ENCODE measurements at regions not wholly inside any gene's neighbourhood (a gene's known extent, or its start where the extent isn't known, plus 50 kb on each side); places are given as distances from the start of the nearest gene placed in this dataset.
"Not testable (repeated sequence)": the region's sequence is repeated elsewhere in the genome, so short reads cannot be mapped to it uniquely, and the experiment has no call there.

DNA sequence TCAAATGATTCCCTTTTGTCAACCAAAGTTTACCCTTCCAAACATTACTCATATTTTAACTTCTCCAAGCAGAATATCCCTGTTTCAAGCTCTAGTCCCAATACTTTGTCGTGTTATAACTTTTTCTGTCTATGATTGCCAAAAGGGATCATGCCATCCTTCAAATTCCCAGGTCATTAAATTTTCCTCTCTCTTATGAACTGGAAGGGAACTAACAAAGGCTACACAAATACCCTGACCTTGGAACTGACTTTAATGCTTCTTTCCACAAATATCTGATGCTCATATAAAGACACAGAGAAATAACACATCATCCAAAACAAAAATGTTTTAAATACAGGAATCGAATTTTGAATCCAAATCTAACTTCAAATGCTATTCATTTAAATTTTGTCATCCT lies 1352.7 kb downstream of the CDH11 start:
- no peaks in the 10 kb centered on the region for H3K27me3 ChIP-seq
- H3K36me3 ChIP-seq = no peaks in the 10 kb centered on the region
- TF ChIP-seq POLR2A (IDR thresholded peaks at IDR 0.05) = no peak
- TF ChIP-seq, protein P1, sequence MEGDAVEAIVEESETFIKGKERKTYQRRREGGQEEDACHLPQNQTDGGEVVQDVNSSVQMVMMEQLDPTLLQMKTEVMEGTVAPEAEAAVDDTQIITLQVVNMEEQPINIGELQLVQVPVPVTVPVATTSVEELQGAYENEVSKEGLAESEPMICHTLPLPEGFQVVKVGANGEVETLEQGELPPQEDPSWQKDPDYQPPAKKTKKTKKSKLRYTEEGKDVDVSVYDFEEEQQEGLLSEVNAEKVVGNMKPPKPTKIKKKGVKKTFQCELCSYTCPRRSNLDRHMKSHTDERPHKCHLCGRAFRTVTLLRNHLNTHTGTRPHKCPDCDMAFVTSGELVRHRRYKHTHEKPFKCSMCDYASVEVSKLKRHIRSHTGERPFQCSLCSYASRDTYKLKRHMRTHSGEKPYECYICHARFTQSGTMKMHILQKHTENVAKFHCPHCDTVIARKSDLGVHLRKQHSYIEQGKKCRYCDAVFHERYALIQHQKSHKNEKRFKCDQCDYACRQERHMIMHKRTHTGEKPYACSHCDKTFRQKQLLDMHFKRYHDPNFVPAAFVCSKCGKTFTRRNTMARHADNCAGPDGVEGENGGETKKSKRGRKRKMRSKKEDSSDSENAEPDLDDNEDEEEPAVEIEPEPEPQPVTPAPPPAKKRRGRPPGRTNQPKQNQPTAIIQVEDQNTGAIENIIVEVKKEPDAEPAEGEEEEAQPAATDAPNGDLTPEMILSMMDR (IDR thresholded peaks at IDR 0.05) = no peak
- DNase-seq = no peak
- no peaks in the 10 kb centered on the region for H3K4me1 ChIP-seq
- no peak overlapping the region for H3K27ac ChIP-seq
- intact Hi-C loops (cut with DNase I) = no loop called here
- 69 to 86% methylated on average over 2 of the region's 2 CpGs for WGBS, 2 donors
- H3K4me3 ChIP-seq (replicated peaks in 1 of 3) = no peak overlapping the region
- H3K9me3 ChIP-seq = no peaks in the 10 kb centered on the region

DNA sequence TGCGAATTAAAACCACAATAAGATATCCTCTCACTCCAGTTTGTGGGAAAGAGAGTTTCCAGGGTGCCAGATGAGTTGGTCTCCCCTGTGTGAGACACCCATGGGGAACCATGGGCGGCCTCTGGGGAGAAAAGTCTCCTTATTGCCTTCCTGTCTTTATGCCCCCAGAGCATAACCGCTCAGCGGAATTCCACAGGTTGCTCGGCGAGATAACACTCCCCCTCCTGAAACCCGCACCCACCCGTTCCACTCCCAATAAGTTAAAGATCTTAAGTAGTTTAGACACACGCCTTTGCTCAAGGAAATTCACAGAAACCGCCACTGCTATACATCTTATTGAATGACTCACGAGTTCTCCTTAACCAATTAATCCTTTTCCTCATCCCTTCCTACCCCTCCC lies 1361.6 kb downstream of the CDH11 start:
- H3K9me3 ChIP-seq; DNase-seq; H3K4me1 ChIP-seq; H3K4me3 ChIP-seq (replicated peaks in 1 of 3); H3K27me3 ChIP-seq; H3K27ac ChIP-seq; H3K36me3 ChIP-seq; intact Hi-C loops (cut with DNase I): not testable (repeated sequence)
- WGBS, 2 donors = 87 to 89% methylated on average over 11 of the region's 11 CpGs

DNA sequence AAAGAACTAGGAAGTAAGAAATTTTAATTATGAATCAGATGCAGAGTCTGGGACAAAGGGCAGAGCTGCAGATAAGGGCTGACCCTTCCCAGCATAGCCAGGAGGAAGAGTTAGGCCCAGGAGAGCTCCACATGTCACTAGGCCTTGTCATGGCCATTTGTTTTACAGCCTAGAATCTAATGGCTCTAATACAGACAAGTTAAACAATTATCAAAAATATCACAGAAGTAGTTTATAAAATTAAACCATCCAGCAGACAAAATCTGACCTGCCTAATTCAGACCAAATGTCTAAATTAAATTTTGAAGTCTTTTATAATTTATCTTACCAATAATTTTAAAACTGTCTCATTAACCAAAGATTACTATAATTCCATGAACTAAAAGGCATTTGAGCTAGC lies 1369.5 kb downstream of the CDH11 start:
- no peaks in the 10 kb centered on the region for H3K36me3 ChIP-seq
- no peak overlapping the region for H3K4me3 ChIP-seq (replicated peaks in 1 of 3)
- no peak overlapping the region for H3K27ac ChIP-seq
- no peaks in the 10 kb centered on the region for H3K4me1 ChIP-seq
- intact Hi-C loops (cut with DNase I) = no loop called here
- H3K9me3 ChIP-seq = no peaks in the 10 kb centered on the region
- no peaks in the 10 kb centered on the region for H3K27me3 ChIP-seq
- DNase-seq = no peak
- TF ChIP-seq, protein P1 (IDR thresholded peaks at IDR 0.05) = no peak
- no peak for TF ChIP-seq POLR2A (IDR thresholded peaks at IDR 0.05)

DNA sequence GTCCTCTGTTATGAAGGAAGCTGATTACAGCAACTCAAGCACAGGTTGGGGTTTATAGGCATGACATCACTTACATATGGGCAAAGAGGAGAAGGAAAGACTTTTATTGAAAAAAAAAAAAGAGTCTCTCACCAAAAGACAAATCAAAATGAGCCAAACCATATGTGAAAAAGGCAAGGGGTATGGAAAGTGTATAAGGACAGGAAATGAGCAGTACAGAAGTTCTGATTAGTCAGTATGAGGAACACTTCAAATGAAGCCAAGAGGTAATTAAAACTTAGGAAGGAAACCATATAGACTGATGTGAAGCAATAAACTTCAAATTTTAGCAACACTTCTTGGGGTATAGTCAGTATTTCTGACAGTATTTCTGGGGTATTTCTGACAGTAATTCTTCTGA lies 1372.6 kb downstream of the CDH11 start:
- H3K36me3 ChIP-seq = no peaks in the 10 kb centered on the region
- H3K27me3 ChIP-seq = no peaks in the 10 kb centered on the region
- no peaks in the 10 kb centered on the region for H3K4me1 ChIP-seq
- no peak for DNase-seq
- no peak overlapping the region for H3K27ac ChIP-seq
- no peak overlapping the region for H3K4me3 ChIP-seq (replicated peaks in 1 of 3)
- no peaks in the 10 kb centered on the region for H3K9me3 ChIP-seq
- intact Hi-C loops (cut with DNase I) = no loop called here
- TF ChIP-seq, protein P1 (IDR thresholded peaks at IDR 0.05) = no peak
- TF ChIP-seq POLR2A (IDR thresholded peaks at IDR 0.05) = no peak

DNA sequence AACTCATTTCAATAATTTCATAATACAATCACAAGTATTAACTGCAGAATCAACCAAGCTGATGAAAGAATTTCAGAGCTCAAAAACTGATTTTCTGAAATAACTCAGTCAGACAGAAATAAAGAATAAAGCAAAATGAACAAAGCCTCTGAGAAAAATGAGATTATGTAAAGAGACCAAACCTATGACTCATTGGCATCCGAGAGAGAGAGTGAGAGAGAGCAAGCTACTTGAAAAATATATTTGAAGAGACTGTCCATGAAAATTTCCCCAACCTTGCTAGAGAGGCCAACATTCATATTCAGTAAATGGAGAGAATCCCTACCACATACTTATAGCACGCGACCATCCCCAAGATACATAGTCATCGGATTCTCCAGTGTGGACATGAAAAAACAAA lies 1376.4 kb downstream of the CDH11 start:
- DNase-seq = no peak
- no peak for TF ChIP-seq POLR2A (IDR thresholded peaks at IDR 0.05)
- Histone ChIP-seq H3K27me3 (no peaks in the 10 kb centered on the region), H3K9me3 (no peaks in the 10 kb centered on the region), H3K4me1 (no peaks in the 10 kb centered on the region), H3K27ac (no peak overlapping the region), H3K4me3 (replicated peaks in 1 of 3) (no peak overlapping the region), H3K36me3 (no peaks in the 10 kb centered on the region)
- WGBS, 2 donors = 91 to 92% methylated on average over 4 of the region's 4 CpGs
- intact Hi-C loops (cut with DNase I) = no loop called here

DNA sequence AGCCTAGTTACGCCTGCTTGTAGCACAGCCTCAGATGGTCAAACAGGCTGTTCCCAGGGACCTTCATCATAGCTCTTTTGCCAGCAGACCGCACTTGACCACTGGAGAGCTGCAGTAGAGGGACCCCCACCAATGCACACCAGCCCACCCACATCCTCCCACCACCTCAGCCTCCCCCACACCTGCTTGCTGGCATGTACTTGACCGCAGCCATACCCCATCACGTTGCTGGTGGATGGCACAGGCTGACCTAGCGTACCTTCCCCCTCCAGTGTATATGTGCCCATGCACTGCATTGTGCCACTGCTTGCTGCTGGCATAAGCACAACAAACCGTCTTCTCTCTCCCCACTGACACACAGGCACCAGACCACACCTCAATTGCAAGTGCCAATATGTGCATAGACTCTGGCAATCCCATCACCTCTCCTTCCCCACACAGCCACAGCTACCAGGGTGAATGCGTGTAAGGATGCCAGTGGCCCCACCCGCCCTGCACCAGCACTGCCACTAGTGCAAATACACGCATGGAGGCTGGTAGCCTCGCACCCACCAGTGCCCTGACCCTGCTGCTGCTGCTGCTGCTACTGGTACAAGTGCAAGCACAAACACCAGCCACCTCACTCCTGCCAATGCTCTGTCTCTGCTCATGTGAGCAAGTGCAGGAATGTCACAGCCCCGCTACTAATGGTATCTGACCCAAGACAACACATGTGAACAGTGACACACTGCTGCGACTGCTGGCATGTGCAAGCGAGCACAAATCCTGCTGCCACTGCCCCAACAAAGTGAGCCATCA lies 1377.6 kb downstream of the CDH11 start:
- H3K27me3 ChIP-seq = no peaks in the 10 kb centered on the region
- no peaks in the 10 kb centered on the region for H3K9me3 ChIP-seq
- no peak overlapping the region for H3K4me3 ChIP-seq (replicated peaks in 1 of 3)
- intact Hi-C loops (cut with DNase I) = no loop called here
- H3K27ac ChIP-seq = no peak overlapping the region
- H3K4me1 ChIP-seq = no peaks in the 10 kb centered on the region
- WGBS, 2 donors = 86 to 87% methylated on average over 13 of the region's 13 CpGs
- no peaks in the 10 kb centered on the region for H3K36me3 ChIP-seq
- DNase-seq = no peak
- TF ChIP-seq POLR2A (IDR thresholded peaks at IDR 0.05) = no peak
- TF ChIP-seq, protein P1 (IDR thresholded peaks at IDR 0.05) = no peak

All from thyroid gland (tissue), 4 donors.